ENCODE measurements at regions not wholly inside any gene's neighbourhood (a gene's known extent, or its start where the extent isn't known, plus 50 kb on each side); places are given as distances from the start of the nearest gene placed in this dataset.

DNA sequence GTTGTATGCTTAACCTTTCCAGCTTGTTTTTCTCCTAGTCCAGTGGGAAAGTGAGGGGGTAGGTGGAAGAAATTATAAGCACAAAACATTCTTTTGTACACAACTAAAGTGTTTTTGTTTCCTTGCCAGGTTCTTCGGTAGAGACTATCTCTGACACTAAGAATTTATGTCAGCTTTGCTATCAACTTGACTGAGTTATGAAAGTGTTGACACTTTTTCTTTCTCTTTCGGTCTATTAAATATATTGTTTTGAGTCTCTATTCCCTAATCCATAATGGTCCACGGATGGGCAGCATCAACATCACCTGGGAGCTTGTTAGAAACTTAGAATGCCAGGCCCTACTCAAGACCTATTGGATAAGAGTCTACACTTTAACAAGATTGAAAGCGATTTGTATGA, 195.0 kb upstream of the ATP10B start:
- no peaks in the 10 kb centered on the region for H3K27me3 ChIP-seq

DNA sequence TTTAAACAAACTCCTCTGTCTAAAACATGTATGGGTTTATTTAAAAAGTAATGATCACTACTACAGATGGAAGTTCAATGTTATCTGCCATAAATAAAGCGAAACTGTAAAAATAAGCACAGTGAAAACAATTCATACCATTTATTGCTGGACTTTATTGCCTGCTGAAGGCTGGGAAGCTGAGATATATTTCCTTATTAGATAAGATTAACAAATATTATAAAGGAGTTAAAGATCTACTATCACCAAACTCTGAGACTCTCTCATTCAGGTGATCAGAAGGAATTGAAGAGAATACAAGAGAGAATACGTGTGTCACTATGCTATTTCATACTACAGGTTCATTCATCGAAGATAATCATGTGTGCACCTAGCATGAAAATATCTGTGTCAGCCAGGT, 190.9 kb upstream of the ATP10B start:
- Histone ChIP-seq H3K27ac (no peak overlapping the region), H3K36me3 (no peaks in the 10 kb centered on the region), H3K9ac (no peak overlapping the region), H3K27me3 (no peaks in the 10 kb centered on the region), H3K9me3 (no peaks in the 10 kb centered on the region), H3K4me1 (no peaks in the 10 kb centered on the region), H3K4me3 (no peak overlapping the region), H4K20me1 (no peaks in the 10 kb centered on the region), H3K4me2 (no peak overlapping the region)
- no peak for TF ChIP-seq Cebpa-rat (IDR thresholded peaks at IDR 0.05)

More for the DNA sequence above, 195.0 kb upstream of the ATP10B start:
- H4K20me1 ChIP-seq, result no peaks in the 10 kb centered on the region
- H3K4me3 ChIP-seq, result no peak overlapping the region
- no peaks in the 10 kb centered on the region for H3K36me3 ChIP-seq
- H3K9me3 ChIP-seq, result no peaks in the 10 kb centered on the region
- no peak for TF ChIP-seq Cebpa-rat (IDR thresholded peaks at IDR 0.05)
- no peaks in the 10 kb centered on the region for H3K4me1 ChIP-seq
- H3K9ac ChIP-seq, result no peak overlapping the region
- no peak overlapping the region for H3K4me2 ChIP-seq
- no peak overlapping the region for H3K27ac ChIP-seq

GRCh38 chr5:161042443-161042842, 190.4 kb upstream of the ATP10B start:
- Histone ChIP-seq H3K27ac (no peak overlapping the region), H3K4me2 (no peak overlapping the region), H3K4me1 (no peaks in the 10 kb centered on the region), H3K4me3 (no peak overlapping the region), H3K9ac (no peak overlapping the region), H4K20me1 (no peaks in the 10 kb centered on the region), H3K36me3 (no peaks in the 10 kb centered on the region), H3K9me3 (no peaks in the 10 kb centered on the region), H3K27me3 (no peaks in the 10 kb centered on the region)
- TF ChIP-seq Cebpa-rat (IDR thresholded peaks at IDR 0.05), result no peak

GRCh38 chr5:161040818-161041217, 188.8 kb upstream of the ATP10B start:
- Histone ChIP-seq H3K27me3 (no peaks in the 10 kb centered on the region), H3K36me3 (no peaks in the 10 kb centered on the region), H3K4me3 (no peak overlapping the region), H3K4me2 (no peak overlapping the region), H4K20me1 (no peaks in the 10 kb centered on the region), H3K9me3 (no peaks in the 10 kb centered on the region), H3K4me1 (no peaks in the 10 kb centered on the region), H3K9ac (no peak overlapping the region), H3K27ac (no peak overlapping the region)
- no peak for TF ChIP-seq Cebpa-rat (IDR thresholded peaks at IDR 0.05)

- H3K27ac ChIP-seq, result no peak overlapping the region
- no peak for TF ChIP-seq Cebpa-rat (IDR thresholded peaks at IDR 0.05)
- H4K20me1 ChIP-seq, result no peaks in the 10 kb centered on the region
- no peaks in the 10 kb centered on the region for H3K36me3 ChIP-seq
- no peaks in the 10 kb centered on the region for H3K27me3 ChIP-seq
- no peak overlapping the region for H3K9ac ChIP-seq
- H3K9me3 ChIP-seq, result no peaks in the 10 kb centered on the region
- H3K4me3 ChIP-seq, result no peak overlapping the region
- H3K4me1 ChIP-seq, result no peaks in the 10 kb centered on the region
- H3K4me2 ChIP-seq, result no peak overlapping the region
Measured at GRCh38 chr5:161036296-161036695, 184.3 kb upstream of the ATP10B start.

GRCh38 chr5:161034451-161034850, 182.4 kb upstream of the ATP10B start:
- Histone ChIP-seq H3K36me3 (no peaks in the 10 kb centered on the region), H3K9me3 (no peaks in the 10 kb centered on the region), H3K4me2 (no peak overlapping the region), H3K4me3 (no peak overlapping the region), H3K4me1 (no peaks in the 10 kb centered on the region), H4K20me1 (no peaks in the 10 kb centered on the region), H3K27me3 (no peaks in the 10 kb centered on the region), H3K9ac (no peak overlapping the region), H3K27ac (no peak overlapping the region)
- TF ChIP-seq Cebpa-rat (IDR thresholded peaks at IDR 0.05), result no peak

GRCh38 chr5:161030229-161030628, 178.2 kb upstream of the ATP10B start:
- Histone ChIP-seq H3K36me3 (no peaks in the 10 kb centered on the region), H3K4me2 (no peak overlapping the region), H3K4me3 (no peak overlapping the region), H3K9ac (no peak overlapping the region), H3K27me3 (no peaks in the 10 kb centered on the region), H3K27ac (no peak overlapping the region), H3K4me1 (peaks cover 11% of the 10 kb centered on the region), H4K20me1 (no peaks in the 10 kb centered on the region), H3K9me3 (no peaks in the 10 kb centered on the region)
- TF ChIP-seq Cebpa-rat (IDR thresholded peaks at IDR 0.05), result no peak

- Histone ChIP-seq H3K27ac (no peak overlapping the region), H3K9me3 (no peaks in the 10 kb centered on the region), H3K36me3 (no peaks in the 10 kb centered on the region), H3K9ac (no peak overlapping the region), H3K4me1 (peaks cover 11% of the 10 kb centered on the region), H4K20me1 (no peaks in the 10 kb centered on the region), H3K27me3 (no peaks in the 10 kb centered on the region), H3K4me2 (peak overlapping the region; percentile 31), H3K4me3 (no peak overlapping the region)
- no peak for TF ChIP-seq Cebpa-rat (IDR thresholded peaks at IDR 0.05)
Measured at GRCh38 chr5:161027763-161028162, 175.8 kb upstream of the ATP10B start.

DNA sequence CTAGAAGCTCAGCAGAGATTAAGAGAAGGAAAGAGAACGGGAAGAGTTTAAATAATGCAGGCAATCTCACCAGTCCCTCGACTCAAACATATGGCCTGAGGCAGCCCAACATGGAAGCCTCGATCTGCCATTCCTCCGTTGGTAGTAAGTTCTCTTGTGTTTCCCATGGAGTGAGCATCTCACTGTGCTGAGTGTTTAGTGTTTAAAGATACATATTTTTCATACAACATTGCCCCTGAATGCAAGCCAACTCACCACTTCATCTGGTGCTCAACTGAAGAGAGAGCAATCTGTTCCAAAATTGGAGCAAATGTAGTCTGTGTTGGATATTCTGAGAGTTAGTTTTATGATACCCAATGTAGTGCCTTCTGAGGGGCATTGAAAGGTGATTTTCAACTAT, 171.5 kb upstream of the ATP10B start:
- H3K27ac ChIP-seq, result no peak overlapping the region
- no peak overlapping the region for H3K4me2 ChIP-seq
- peaks cover 11% of the 10 kb centered on the region for H3K4me1 ChIP-seq
- H3K36me3 ChIP-seq, result no peaks in the 10 kb centered on the region
- no peaks in the 10 kb centered on the region for H3K27me3 ChIP-seq
- no peak for TF ChIP-seq Cebpa-rat (IDR thresholded peaks at IDR 0.05)
- H4K20me1 ChIP-seq, result no peaks in the 10 kb centered on the region
- H3K9ac ChIP-seq, result no peak overlapping the region
- no peak overlapping the region for H3K4me3 ChIP-seq
- no peaks in the 10 kb centered on the region for H3K9me3 ChIP-seq

DNA sequence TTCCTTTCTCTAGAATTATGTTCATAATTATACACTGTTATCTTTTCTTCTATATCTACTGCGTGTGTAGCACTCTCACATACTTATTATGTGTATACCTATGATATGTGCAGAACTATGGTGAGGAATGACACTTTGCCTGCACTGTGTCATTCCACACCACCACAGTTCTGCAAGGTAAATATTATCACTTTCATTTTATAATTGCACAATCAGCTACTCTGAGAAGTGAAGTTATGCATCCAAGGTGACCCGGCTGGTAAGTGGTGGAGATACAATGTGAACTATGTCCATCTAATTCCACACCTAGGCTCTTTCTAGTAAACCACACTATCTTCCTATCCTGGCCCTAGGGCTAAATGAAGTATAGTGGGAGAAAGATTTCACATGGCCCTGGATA, 170.1 kb upstream of the ATP10B start:
- Histone ChIP-seq H3K27ac (no peak overlapping the region), H3K36me3 (no peaks in the 10 kb centered on the region), H3K4me2 (no peak overlapping the region), H3K4me3 (no peak overlapping the region), H3K4me1 (peaks cover 1% of the 10 kb centered on the region; the same call in 1 of the 2 replicates), H3K9me3 (no peaks in the 10 kb centered on the region), H3K27me3 (no peaks in the 10 kb centered on the region), H3K9ac (no peak overlapping the region), H4K20me1 (no peaks in the 10 kb centered on the region)
- no peak for TF ChIP-seq Cebpa-rat (IDR thresholded peaks at IDR 0.05)

DNA sequence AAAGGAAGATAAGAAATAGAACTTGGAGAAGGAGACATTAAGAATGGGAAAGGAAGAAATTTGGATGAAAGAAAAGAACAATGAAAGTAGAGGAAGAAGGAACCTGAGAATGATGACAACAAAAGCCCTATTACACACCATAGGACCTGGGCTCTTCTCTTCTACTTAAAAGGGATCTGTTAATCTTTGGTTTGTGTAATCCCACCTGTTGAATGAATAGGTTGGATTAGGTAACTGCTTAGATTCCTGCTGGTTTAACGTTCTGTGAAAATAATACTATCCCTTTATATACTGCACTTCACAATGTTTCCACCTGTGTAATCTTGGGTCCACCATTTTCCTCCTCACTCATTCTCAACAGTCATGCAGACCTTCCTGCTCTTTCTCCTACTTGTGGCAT, 157.8 kb upstream of the ATP10B start:
- peaks cover 11% of the 10 kb centered on the region for H3K9me3 ChIP-seq
- no peak for TF ChIP-seq Cebpa-rat (IDR thresholded peaks at IDR 0.05)

More for the DNA sequence above, 157.8 kb upstream of the ATP10B start:
- H3K36me3 ChIP-seq, result no peaks in the 10 kb centered on the region
- H3K4me2 ChIP-seq, result no peak overlapping the region
- H3K4me3 ChIP-seq, result no peak overlapping the region
- no peak overlapping the region for H3K9ac ChIP-seq
- no peak overlapping the region for H3K27ac ChIP-seq
- no peaks in the 10 kb centered on the region for H3K4me1 ChIP-seq
- no peaks in the 10 kb centered on the region for H3K27me3 ChIP-seq
- H4K20me1 ChIP-seq, result no peaks in the 10 kb centered on the region
